NT2/D1 (cell line): ENCODE measurements at regions not wholly inside any gene's neighbourhood (a gene's known extent, or its start where the extent isn't known, plus 50 kb on each side); places are given as distances from the start of the nearest gene placed in this dataset.

Source experiments
- DNase-seq: peaks from one replicate; pipeline ENCODE4 v3.0.0-alpha.2; 2011; ENCODE audit warnings: low read depth, low spot score
- H3K27me3 ChIP-seq: 2 replicates; pipeline ENCODE4 v1.6.0; 2011; ENCODE audit warnings: mild to moderate bottlenecking; ENCODE audit not compliant: insufficient read length, insufficient read depth
- H3K36me3 ChIP-seq: 2 replicates; pipeline ENCODE4 v1.6.1; 2011; ENCODE audit warnings: mild to moderate bottlenecking, low read length, mixed read lengths; ENCODE audit not compliant: insufficient read depth, insufficient read length
- H3K4me1 ChIP-seq: 2 replicates; pipeline ENCODE4 v1.5.1; 2011; ENCODE audit not compliant: insufficient read depth, insufficient read length
- H3K4me3 ChIP-seq: 2 replicates; pipeline ENCODE4 v1.5.1; 2011; ENCODE audit warnings: low read depth; ENCODE audit not compliant: insufficient read length
- H3K9ac ChIP-seq: 2 replicates; pipeline ENCODE4 v1.6.0; 2011; ENCODE audit warnings: low read depth; ENCODE audit not compliant: insufficient read length
- H3K9me3 ChIP-seq: 2 replicates; pipeline ENCODE4 v1.5.1; 2011; ENCODE audit warnings: mild to moderate bottlenecking, low read length; ENCODE audit not compliant: insufficient read depth
- SUZ12 ChIP-seq: IDR thresholded peaks from 2 replicates; pipeline ENCODE4 v1.6.1; 2011; ENCODE audit not compliant: insufficient read length, insufficient read depth; ENCODE audit errors: extremely low read depth
- YY1 ChIP-seq: IDR thresholded peaks from 2 replicates; pipeline ENCODE4 v1.6.1; 2011; ENCODE audit not compliant: insufficient read length, insufficient read depth
- ZNF274 ChIP-seq: IDR thresholded peaks from 2 replicates; pipeline ENCODE4 v1.6.1; 2011; ENCODE audit warnings: mild to moderate bottlenecking, low read depth, low read length

DNA sequence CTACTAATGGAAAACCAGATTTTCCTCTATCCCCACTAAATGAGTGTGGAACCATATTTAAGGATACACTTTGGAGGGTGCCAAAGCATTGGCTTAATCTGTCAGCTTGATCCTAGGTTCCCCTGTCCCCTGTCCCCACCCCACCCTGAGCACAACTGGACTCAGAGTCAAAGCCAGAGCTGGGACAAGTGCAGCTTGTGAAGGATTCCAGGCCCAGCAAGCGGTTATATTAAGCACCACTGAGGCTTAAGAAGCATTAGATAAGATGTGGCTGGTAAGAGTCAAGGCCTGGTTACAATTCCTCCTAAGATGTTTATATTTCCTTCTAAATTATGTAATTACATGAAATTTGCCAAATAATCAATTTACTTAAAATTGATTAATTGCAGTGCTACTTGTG lies 350.0 kb upstream of the GATB start:
- TF ChIP-seq SUZ12: no peak
- Histone ChIP-seq H3K4me1 (peaks cover 2% of the 10 kb centered on the region), H3K9ac (no peak overlapping the region), H3K9me3 (no peaks in the 10 kb centered on the region), H3K27me3 (peaks cover 3% of the 10 kb centered on the region), H3K4me3 (no peak overlapping the region), H3K36me3 (no peaks in the 10 kb centered on the region)
- no peak for DNase-seq

DNA sequence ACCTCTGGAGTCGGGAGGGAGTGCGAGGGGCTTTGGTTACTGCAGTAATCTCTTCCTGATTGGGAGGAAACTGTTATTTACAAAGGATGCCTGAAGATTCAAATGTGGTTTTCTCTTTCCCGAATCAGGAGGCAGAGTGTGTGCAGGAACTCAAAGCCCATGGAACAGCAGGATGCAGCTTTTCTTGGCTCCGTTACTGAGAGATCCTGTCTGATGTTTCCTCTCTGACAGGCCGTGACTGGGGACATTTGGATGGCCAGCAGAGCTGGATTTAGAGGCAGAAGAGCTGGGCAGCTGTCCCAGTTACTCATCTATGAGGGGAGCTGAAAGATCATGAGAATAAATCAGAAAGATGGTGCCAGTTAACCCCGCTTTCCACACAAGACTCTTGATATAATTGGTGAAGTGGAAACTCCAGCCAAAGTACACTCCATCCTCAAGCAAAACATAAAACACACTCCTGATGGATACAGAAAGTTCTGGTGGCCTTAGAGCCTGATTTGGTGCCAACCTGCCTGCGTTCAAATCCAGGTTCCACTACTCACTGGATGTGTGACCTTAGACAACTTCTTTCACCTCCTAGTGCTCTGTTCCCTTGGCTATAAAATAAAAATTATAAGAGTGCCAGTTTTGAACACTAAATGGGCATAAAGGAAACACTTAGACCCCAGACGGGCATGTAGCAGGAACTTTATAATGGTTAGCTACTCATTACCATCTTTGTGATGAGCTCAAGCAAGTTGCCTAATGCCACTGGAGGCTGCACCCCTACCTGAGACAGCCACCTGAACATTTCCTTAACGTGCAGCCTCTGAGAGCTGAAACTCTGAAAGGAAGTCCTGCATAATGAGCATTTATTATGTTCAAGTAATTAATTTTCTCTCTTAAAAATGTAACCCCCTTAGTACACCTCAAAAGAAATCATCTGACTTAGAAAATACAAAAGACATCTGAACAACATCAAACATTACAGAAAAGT lies 349.0 kb upstream of the GATB start:
- no peaks in the 10 kb centered on the region for H3K36me3 ChIP-seq
- no peak overlapping the region for H3K4me3 ChIP-seq
- TF ChIP-seq ZNF274 (no peak), YY1 (no peak), SUZ12 (no peak)
- no peaks in the 10 kb centered on the region for H3K27me3 ChIP-seq
- no peak for DNase-seq
- H3K9me3 ChIP-seq: no peaks in the 10 kb centered on the region
- no peak overlapping the region for H3K9ac ChIP-seq
- peaks cover 2% of the 10 kb centered on the region for H3K4me1 ChIP-seq

DNA sequence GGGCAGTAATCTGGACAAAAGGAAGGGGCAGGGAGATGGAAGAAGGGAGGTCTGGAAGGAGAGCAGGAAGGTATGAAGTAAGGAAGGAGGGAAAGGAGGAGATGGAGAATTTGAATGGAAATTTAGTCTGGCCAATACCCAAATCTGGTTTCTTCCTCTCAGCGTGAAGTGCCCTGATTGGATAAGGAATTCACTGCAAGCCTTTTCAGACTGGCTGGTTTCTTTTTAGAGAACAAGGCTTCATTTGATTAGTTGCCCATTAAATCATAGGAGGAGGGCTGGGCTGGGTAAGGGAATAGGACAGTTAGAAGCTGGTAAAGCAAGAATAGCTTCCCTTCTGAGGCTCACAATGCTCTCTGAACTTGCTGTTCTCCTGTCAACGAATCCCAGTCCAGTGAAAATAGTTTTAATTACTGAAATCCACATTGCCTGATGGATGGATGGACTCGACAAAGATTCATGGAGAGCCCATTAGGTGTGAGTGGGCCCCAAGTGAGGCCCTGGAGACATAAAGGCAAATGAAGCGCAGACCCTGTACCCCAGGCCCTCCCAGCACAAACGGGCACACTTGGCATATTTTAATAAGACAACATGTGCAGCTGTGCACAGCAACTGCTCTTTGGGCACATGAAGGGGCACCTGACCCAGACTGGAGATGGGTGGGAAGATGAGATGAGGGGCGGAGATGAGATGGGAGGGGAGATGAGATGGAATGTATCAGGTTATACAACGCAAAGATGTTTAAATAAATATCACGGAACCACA lies 347.1 kb upstream of the GATB start:
- Histone ChIP-seq H3K27me3 (no peaks in the 10 kb centered on the region), H3K4me3 (no peak overlapping the region), H3K9ac (no peak overlapping the region), H3K36me3 (no peaks in the 10 kb centered on the region), H3K4me1 (peaks cover 2% of the 10 kb centered on the region), H3K9me3 (no peaks in the 10 kb centered on the region)
- TF ChIP-seq ZNF274 (no peak), YY1 (no peak), SUZ12 (no peak)
- DNase-seq: no peak

DNA sequence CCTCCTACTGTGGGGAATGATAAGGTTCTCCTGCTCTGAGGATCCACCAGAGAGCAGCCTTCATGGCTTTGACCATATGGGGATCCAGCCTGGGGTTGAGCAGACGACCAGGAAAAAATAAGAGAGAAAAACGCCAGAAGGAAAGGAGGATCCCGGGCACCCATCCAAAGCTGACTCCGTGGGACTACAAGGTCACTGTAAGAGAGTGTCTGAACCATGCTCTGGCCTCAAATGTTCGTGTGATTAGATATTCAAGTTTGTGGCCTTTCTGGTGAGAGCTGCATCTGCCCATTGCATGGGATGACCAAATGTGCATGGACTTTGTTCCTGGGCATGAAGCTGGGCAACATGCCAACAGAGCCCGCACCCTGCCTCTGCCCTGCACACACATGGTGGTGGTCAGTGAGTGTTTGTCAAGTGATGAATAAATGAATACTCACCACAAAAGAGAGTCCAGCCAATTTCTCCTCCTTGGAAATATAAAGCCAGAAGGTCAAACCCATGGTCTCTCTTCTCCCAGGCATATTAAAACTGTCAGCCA lies 346.0 kb upstream of the GATB start:
- no peak overlapping the region for H3K4me3 ChIP-seq
- TF ChIP-seq SUZ12 (no peak), YY1 (no peak), ZNF274 (no peak)
- no peak for DNase-seq

DNA sequence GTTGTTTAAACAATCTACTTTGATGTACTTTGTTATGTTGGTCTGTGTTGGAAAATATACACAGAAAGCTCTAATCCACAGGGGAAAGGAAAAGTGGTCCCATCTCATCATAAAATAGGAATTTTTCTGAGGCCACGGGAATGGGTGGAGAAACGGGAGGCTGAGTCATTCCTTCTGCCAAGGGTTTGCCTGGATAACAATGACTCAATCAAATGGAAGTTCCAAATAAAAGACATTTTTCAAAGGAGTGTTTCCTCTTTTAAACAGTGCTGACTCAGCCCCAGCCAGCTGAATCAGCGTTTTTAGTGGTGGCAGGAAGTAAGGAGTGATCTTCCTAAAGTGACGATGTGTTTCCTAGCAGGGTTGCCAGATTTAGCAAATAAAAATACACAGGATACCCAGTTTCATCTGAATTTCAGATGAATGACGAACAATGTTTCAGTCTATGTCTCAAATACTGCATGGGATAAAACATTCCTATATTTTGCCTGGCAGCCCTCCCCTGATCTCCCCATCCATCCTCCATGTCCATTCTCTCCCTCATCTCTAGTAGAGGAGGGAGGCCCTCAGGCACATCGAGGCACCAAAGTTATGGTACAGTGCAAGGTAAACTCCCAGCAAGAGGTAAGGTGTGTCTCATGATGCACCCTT lies 345.4 kb upstream of the GATB start:
- Histone ChIP-seq H3K4me3 (no peak overlapping the region), H3K9me3 (no peaks in the 10 kb centered on the region), H3K9ac (no peak overlapping the region), H3K4me1 (peaks cover 2% of the 10 kb centered on the region), H3K36me3 (no peaks in the 10 kb centered on the region), H3K27me3 (no peaks in the 10 kb centered on the region)
- no peak for TF ChIP-seq SUZ12
- TF ChIP-seq YY1: no peak
- TF ChIP-seq ZNF274: no peak
- no peak for DNase-seq

More for the DNA sequence above, 346.0 kb upstream of the GATB start:
- peaks cover 2% of the 10 kb centered on the region for H3K4me1 ChIP-seq
- no peaks in the 10 kb centered on the region for H3K27me3 ChIP-seq
- no peak overlapping the region for H3K9ac ChIP-seq
- no peaks in the 10 kb centered on the region for H3K36me3 ChIP-seq
- no peaks in the 10 kb centered on the region for H3K9me3 ChIP-seq

DNA sequence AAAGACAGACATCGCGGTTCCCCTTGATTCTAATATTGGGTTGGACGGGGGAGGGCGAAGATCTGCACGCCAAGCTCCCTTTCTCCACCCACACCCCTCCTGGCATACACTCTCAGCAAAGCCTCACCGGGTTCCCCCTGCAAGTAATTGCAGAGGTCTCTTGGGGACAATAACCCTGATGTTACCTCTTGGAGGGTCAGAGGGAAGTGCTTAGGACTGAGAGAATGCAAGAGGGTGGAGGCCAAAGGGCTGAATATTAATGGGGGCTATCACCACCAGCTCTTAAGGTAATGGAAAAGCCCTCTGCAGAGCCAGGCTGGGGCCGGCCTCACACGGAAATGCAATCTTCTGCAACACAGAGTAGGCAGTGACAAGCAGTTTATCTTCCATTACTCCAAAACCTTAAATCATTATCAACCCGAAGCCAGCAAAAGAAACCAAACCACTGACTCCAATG lies 344.1 kb upstream of the GATB start:
- Histone ChIP-seq H3K4me3 (no peak overlapping the region), H3K4me1 (peaks cover 2% of the 10 kb centered on the region), H3K9me3 (no peaks in the 10 kb centered on the region), H3K27me3 (no peaks in the 10 kb centered on the region), H3K36me3 (no peaks in the 10 kb centered on the region), H3K9ac (no peak overlapping the region)
- no peak for DNase-seq
- TF ChIP-seq SUZ12 (no peak), ZNF274 (no peak), YY1 (no peak)

DNA sequence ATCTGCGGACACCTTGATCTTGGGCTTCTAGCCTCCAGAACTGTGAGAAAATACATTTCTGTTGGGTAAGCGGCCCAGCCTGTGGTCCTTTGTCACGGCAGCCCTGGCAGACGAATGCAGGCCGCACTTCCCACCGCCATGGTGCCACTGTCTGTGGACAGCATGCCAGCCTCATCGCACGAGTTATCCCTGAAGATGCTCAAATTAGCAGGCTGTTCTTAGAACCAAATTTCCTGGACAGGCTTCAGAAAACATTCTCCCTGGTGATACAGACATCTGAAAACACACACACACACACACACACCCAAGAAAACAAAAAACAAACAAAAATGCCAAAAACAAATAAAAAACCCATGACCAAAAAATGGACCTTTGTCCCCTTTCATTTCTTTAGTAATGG lies 343.5 kb upstream of the GATB start:
- no peak for DNase-seq
- Histone ChIP-seq H3K9me3 (no peaks in the 10 kb centered on the region), H3K27me3 (no peaks in the 10 kb centered on the region), H3K4me3 (no peak overlapping the region), H3K4me1 (peaks cover 2% of the 10 kb centered on the region), H3K9ac (no peak overlapping the region), H3K36me3 (no peaks in the 10 kb centered on the region)
- TF ChIP-seq ZNF274 (no peak), SUZ12 (no peak), YY1 (no peak)
